ENCODE measurements at regions not wholly inside any gene's neighbourhood (a gene's known extent, or its start where the extent isn't known, plus 50 kb on each side); places are given as distances from the start of the nearest gene placed in this dataset.

DNA sequence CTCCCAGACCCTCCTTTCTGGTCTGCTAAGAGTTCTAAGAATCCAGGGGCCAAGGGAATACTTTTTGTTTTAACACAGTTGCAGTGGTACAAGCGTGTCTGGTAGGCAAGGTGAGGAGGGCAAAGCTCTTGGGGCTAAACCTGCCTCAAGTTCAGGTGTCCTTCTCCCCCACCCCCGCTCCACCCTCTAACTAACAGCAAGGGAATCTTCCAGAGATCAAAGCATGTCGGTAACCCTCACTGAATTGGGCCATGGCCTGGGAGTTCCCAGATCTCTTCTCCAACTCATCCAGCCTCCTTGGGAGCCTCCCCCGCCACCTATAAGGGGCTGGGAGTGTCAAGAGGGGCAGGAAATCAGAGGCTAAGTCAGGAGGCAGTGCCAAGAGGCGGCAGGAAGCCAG lies 55.7 kb upstream of the TAC4 start:
- TF ChIP-seq, protein P1, sequence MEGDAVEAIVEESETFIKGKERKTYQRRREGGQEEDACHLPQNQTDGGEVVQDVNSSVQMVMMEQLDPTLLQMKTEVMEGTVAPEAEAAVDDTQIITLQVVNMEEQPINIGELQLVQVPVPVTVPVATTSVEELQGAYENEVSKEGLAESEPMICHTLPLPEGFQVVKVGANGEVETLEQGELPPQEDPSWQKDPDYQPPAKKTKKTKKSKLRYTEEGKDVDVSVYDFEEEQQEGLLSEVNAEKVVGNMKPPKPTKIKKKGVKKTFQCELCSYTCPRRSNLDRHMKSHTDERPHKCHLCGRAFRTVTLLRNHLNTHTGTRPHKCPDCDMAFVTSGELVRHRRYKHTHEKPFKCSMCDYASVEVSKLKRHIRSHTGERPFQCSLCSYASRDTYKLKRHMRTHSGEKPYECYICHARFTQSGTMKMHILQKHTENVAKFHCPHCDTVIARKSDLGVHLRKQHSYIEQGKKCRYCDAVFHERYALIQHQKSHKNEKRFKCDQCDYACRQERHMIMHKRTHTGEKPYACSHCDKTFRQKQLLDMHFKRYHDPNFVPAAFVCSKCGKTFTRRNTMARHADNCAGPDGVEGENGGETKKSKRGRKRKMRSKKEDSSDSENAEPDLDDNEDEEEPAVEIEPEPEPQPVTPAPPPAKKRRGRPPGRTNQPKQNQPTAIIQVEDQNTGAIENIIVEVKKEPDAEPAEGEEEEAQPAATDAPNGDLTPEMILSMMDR (IDR thresholded peaks at IDR 0.05; ENCODE audit: low read length) = no peak
- TF ChIP-seq EZH2 (optimal IDR thresholded peaks at IDR 0.05; ENCODE audit: low read depth, low read length) = no peak

All from MM.1S (cell line).